Lower lobe of right lung (tissue), 2 donors: ENCODE measurements at regions not wholly inside any gene's neighbourhood (a gene's known extent, or its start where the extent isn't known, plus 50 kb on each side); places are given as distances from the start of the nearest gene placed in this dataset.

Source experiments
- ATAC-seq, 2 donors: fragments of 200-7000 bp; cut with Tn5 transposase; one replicate each; pipeline ENCODE4 v1.9.1; 2020 to 2022; ENCODE audit warnings: mild to moderate bottlenecking in 2 of 2, moderate library complexity in 2 of 2
- DNase-seq: peaks from one replicate; pipeline ENCODE4 v3.0.0-alpha.2; 2020
- H3K27ac ChIP-seq: fragments of 200-600 bp; one replicate; pipeline ENCODE4 v1.8.0; 2022
- H3K27me3 ChIP-seq: fragments of 200-600 bp; one replicate; pipeline ENCODE4 v1.8.0; 2022; ENCODE audit warnings: low read depth
- H3K36me3 ChIP-seq: fragments of 200-600 bp; one replicate; pipeline ENCODE4 v1.8.0; 2022; ENCODE audit warnings: mild to moderate bottlenecking
- H3K4me1 ChIP-seq: fragments of 200-600 bp; one replicate; pipeline ENCODE4 v1.8.0; 2022
- H3K4me3 ChIP-seq: fragments of 200-600 bp; one replicate; pipeline ENCODE4 v1.8.0; 2022; ENCODE audit warnings: mild to moderate bottlenecking
- H3K9me3 ChIP-seq: fragments of 200-600 bp; one replicate; pipeline ENCODE4 v1.8.0; 2022
- intact Hi-C: fragments of 100-400 bp; cut with DNase I; formaldehyde crosslinking; loops from one replicate; pipeline ENCODE4 v1.11.0; 2022
- TF ChIP-seq, protein P1 (sequence below): fragments of 200-600 bp; IDR thresholded peaks from one replicate; pipeline ENCODE4 v1.8.0; 2022; ENCODE audit warnings: antibody characterized with exemption, mild to moderate bottlenecking
- donor health status: DM: no; HTN: yes; CAD: no; lungs with severe emphysema.

DNA sequence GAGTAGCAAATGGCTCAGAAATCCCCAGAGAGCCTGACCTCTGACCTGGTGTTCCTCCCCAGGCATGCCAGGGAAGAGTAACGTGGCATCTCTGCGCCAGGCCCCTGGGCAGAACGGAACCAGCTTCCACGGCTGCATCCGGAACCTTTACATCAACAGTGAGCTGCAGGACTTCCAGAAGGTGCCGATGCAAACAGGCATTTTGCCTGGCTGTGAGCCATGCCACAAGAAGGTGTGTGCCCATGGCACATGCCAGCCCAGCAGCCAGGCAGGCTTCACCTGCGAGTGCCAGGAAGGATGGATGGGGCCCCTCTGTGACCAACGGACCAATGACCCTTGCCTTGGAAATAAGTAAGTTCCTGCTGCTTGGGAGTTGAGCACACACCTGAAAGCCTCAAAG lies 83.4 kb upstream of the PACRGL start:
- H3K27me3 ChIP-seq, result no peaks in the 10 kb centered on the region
- H3K4me1 ChIP-seq, result peaks cover 26% of the 10 kb centered on the region
- no peaks in the 10 kb centered on the region for H3K36me3 ChIP-seq
- ATAC-seq (no peak), DNase-seq (no peak)
- TF ChIP-seq, protein P1, sequence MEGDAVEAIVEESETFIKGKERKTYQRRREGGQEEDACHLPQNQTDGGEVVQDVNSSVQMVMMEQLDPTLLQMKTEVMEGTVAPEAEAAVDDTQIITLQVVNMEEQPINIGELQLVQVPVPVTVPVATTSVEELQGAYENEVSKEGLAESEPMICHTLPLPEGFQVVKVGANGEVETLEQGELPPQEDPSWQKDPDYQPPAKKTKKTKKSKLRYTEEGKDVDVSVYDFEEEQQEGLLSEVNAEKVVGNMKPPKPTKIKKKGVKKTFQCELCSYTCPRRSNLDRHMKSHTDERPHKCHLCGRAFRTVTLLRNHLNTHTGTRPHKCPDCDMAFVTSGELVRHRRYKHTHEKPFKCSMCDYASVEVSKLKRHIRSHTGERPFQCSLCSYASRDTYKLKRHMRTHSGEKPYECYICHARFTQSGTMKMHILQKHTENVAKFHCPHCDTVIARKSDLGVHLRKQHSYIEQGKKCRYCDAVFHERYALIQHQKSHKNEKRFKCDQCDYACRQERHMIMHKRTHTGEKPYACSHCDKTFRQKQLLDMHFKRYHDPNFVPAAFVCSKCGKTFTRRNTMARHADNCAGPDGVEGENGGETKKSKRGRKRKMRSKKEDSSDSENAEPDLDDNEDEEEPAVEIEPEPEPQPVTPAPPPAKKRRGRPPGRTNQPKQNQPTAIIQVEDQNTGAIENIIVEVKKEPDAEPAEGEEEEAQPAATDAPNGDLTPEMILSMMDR, result no peak
- intact Hi-C loops, result no loop called here
- no peak overlapping the region for H3K4me3 ChIP-seq
- H3K27ac ChIP-seq, result no peak overlapping the region
- H3K9me3 ChIP-seq, result no peaks in the 10 kb centered on the region

DNA sequence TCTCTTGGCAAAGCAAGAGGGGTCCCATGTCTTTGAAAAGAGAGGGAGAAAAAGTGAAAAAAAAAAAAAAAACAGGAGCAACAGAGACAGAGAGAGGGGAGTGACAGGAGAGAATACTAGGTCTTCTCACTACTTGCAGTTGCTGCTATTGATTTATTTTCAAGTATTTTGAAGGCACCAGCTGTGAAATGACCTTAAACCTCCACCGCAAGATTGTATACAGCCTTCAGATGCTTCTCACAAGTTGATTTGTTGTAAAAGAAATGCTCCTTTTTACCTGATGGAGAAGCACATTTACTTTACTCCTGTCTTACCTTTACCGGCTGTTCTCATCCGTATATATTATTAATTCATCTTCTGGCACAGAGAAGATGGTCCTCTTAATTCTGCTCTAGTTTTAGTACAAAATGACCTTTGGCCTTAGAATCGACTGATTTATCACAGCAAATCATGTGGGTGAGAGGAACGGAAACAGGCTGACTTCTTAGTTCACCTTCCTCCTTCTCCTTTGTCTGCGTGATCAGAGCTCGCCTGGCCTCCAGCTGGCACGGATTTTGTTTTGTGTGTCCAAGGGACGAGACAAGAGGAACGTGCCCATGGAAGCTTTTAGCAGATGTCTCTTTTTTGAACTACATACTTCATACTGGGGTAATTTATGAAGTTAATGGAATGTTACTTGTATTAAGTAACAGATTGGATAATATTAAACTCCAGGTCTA lies 82.4 kb upstream of the PACRGL start:
- Histone ChIP-seq H3K27me3 (no peaks in the 10 kb centered on the region), H3K4me3 (no peak overlapping the region), H3K4me1 (peaks cover 26% of the 10 kb centered on the region), H3K27ac (peak overlapping the region; percentile 56), H3K9me3 (no peaks in the 10 kb centered on the region), H3K36me3 (no peaks in the 10 kb centered on the region)
- intact Hi-C loops, result no loop called here
- peak; percentile 70 to 73 for ATAC-seq
- peak; percentile 57 for DNase-seq
- TF ChIP-seq, protein P1, result no peak

DNA sequence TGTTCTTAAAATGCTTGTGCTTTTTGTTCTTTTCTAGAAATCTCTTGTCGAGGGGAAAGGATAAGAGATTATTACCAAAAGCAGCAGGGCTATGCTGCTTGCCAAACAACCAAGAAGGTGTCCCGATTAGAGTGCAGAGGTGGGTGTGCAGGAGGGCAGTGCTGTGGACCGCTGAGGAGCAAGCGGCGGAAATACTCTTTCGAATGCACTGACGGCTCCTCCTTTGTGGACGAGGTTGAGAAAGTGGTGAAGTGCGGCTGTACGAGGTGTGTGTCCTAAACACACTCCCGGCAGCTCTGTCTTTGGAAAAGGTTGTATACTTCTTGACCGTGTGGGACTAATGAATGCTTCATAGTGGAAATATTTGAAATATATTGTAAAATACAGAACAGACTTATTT lies 81.5 kb upstream of the PACRGL start:
- ATAC-seq (no peak), DNase-seq (no peak)
- H3K4me3 ChIP-seq, result no peak overlapping the region
- H3K9me3 ChIP-seq, result no peaks in the 10 kb centered on the region
- H3K27ac ChIP-seq, result peak overlapping the region; percentile 56
- H3K36me3 ChIP-seq, result no peaks in the 10 kb centered on the region
- peaks cover 26% of the 10 kb centered on the region for H3K4me1 ChIP-seq
- TF ChIP-seq, protein P1, result no peak
- intact Hi-C loops, result no loop called here
- no peaks in the 10 kb centered on the region for H3K27me3 ChIP-seq

DNA sequence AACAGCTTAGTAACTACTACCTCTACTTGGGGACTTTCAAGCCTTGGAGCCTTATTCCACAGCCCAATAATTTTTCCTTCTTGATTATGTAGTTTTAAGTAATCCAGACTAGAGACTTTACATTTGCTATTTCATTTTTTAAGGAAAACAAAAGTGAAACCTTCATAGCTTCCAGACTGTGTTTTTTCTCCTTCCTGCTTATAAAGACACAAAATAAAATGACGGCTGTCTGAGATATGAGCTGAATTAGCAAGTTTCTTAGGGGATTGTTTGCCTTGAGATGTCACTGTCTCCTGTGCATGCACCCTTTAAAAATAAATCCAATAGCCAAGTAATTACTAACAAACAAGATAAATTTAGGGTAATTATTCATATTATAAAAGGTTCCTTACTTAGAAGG lies 78.8 kb upstream of the PACRGL start:
- Histone ChIP-seq H3K36me3 (no peaks in the 10 kb centered on the region), H3K27me3 (no peaks in the 10 kb centered on the region), H3K27ac (peak overlapping the region; percentile 33), H3K4me3 (no peak overlapping the region), H3K9me3 (no peaks in the 10 kb centered on the region), H3K4me1 (peaks cover 26% of the 10 kb centered on the region)
- TF ChIP-seq, protein P1, result no peak
- intact Hi-C loops, result no loop called here
- ATAC-seq (no peak), DNase-seq (no peak)

DNA sequence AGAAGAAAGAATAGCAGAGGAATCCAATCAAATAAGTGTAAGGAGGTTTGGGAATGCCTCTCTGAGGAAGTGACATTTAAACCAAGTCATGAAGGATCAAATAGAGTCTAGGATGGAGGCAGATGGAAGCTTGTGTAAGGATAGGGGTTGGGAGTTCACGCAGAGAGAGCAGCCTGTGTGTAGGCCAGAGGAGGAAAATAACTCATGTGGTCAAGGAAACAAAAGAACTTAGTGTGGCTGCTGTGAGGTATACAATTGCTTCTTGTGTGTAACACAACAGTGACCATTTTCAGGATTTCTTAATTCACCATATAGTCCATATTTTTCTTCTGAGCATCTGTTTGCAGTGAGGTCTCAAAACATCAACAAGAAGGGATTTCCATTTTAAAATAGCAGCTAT lies 77.6 kb upstream of the PACRGL start:
- Histone ChIP-seq H3K9me3 (no peaks in the 10 kb centered on the region), H3K4me3 (no peak overlapping the region), H3K36me3 (no peaks in the 10 kb centered on the region), H3K27ac (no peak overlapping the region), H3K4me1 (peaks cover 22% of the 10 kb centered on the region), H3K27me3 (no peaks in the 10 kb centered on the region)
- intact Hi-C loops, result no loop called here
- DNase-seq (no peak), ATAC-seq (no peak)
- TF ChIP-seq, protein P1, result no peak
